Activated T-helper 1 cell treated with Interleukin-2 at 50 U/mL for 16 hours (primary cell): ENCODE measurements at regions not wholly inside any gene's neighbourhood (a gene's known extent, or its start where the extent isn't known, plus 50 kb on each side); places are given as distances from the start of the nearest gene placed in this dataset.
"Not testable (repeated sequence)": the region's sequence is repeated elsewhere in the genome, so short reads cannot be mapped to it uniquely, and the experiment has no call there.

Source experiments
- DNase-seq: peaks from one replicate; pipeline ENCODE4 v3.0.0-alpha.2; 2020; ENCODE audit warnings: low read depth

DNA sequence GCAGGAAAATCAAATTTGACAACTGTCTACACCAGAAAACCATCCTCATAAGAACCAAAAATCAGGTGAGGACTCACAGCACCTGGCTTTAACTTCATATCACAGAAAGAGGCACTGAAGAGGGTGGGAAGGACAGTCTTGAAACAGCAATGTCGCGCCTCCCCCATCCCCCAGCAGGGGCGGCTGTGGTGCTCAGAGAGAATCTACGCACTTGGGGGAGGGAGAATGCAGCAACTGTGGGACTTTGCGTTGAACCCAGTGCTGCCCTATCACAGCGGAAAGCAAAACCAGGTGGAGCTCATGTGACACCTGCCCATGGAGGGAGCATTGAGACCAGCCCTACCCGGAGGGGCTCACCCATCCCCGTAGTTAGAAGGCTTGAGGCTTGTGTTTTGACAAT is 191.8 kb downstream of the MSX2 start:
- no peak for DNase-seq

DNA sequence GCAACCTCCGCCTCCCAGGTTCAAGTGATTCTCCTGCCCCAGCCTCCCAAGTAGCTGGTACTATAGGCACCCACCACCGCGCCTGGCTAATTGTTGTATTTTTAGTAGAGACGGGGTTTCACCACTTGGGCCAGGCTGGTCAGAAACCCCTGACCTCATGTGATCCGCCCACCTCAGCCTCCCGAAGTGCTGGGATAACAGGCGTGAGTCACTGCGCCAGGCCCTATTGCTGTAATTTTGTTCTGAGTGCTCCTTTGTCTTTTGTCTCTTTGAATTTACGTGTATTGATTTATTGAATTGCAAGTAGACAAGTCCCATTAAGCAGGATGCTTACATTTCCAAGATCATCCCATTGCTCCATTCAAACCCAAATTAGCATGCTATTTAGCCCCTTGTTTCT is 186.7 kb downstream of the MSX2 start:
- DNase-seq, result no peak

DNA sequence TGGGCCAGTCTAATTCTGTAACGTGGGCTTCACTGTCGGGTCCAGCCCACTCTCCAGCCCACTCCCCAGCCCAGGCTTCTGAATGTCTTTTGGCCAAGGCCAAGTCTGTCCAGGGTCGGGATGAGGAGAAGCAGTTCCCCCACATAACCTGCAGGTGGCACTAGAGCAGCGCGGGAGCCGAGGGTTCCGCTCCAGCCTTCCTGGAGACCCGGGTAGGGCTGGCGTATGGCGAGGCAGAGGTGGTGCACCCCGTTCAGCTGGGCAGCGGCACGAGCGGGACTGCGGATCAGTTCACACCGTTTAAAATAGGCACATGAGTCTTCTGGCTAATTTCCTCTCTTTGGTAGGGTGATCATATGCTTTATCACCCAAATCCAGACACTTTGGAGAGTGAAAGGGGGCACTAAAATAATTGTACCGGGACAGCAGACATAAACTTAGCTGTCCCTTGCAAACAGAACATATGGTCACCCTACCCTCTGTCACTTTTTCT is 185.9 kb downstream of the MSX2 start:
- DNase-seq, result peak; percentile 26

DNA sequence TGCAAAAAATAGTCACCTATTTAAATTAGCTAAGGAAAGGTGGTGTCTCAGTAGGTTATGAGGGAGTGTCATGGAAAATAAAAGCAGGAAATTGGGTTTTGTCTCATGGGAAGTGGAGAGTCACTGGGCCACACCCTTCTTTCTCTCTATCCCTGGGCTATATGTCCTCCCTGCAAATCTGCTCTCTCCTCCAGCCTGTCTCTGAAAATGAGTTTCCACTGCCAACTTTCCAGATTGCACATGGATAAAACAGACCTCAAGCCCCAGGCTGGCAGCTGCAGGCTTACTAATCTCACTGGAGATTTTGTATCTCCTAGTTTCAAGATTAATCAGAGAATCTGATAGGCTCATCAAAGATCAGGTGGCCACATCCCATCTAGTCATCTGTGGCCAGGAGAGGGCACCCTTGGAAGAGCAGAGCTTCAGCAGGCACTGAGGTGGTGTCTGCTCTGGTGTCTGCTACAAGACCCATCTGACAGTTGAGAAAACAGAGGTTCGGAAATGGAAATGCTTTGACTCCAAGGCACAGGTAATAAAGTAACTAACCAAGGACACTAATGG is 178.9 kb downstream of the MSX2 start:
- no peak for DNase-seq

DNA sequence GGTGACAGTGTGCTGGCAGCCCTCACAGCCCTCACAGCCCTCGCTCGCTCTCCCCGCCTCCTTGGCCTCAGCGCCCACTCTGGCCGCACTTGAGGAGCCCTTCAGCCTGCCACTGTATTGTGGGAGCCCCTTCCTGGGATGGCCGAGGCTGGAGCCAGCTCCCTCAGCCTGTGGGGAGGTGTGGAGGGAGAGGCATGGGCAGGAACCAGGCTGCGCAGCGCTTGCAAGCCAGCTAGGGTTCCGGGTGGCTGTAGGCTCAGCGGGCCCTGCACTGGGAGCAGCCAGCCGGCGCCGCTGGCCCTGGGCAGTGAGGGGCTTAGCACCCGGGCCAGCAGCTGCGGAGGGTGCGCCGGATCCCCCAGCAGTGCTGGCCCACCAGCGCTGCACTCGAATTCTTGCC is 177.0 kb downstream of the MSX2 start:
- no peak for DNase-seq

DNA sequence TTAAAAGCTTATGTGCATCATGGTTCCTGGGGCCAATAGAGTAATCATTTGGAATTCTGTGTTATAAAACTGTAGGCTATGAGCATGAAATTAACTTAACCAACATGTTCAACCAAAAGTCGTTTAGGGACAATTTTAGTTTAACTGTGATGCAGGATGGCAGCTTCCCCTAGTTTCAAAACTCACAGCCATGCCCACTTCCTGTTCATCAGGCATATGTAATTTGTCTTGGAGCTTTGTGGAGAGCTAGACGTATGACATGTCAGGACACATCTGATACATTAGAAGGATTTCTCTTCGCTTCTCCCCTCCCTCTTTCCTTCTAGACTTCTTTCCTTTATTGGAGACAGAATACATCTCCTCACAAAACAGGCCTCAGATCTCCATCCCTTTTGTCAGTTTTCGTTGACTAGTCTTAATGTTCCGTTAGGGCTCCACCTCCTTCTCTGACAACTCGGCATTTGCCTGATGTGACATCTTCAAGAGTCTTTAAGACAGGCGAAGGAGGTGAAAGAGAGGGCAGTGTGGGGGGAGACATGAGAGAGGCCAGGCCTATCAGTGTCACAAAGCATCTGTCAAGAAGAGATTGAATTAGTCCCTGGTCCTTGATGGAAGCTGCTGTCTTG is 176.0 kb downstream of the MSX2 start:
- no peak for DNase-seq

GRCh38 chr5:174897281-174897950 is 173.0 kb downstream of the MSX2 start:
- no peak for DNase-seq

DNA sequence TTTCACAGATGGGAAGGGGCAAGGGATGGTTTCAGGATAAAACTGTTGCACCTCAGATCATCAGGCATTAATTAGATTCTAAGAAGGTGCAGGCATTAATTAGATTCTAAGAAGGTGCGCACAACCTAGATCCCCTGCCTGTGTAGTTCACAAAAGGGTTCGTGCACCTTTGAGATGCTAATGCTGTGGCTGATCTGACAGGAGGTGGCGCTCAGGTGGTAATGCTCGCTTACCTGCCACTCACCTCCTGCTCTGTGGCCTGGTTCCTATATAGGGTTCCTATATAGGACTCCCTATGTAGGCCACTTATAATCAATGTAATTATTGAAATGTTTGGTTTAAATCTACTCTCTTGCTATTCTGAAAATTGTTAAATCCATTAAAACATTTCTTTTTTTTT is 171.0 kb downstream of the MSX2 start:
- no peak for DNase-seq

DNA sequence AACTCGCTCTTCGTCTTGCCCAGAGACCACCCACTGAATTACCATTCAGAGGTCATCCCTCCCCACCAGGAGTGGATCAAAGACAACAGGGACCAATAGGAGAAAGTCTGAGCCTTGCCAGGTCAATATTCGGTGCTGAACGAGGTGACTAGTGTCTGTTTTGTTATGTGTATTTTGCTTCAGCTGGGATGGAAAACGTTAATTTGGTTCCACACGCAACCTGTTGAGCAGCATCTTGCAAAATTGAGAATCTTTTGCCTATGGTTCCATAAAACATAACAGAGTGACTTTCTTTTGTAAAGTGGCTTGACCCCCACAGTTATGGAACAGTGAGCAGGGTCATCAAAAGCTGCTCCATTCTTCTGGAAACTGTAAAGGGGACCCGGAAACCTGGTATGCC is 168.4 kb downstream of the MSX2 start:
- DNase-seq, result no peak

GRCh38 chr5:174880412-174881200 is 156.2 kb downstream of the MSX2 start:
- not testable (repeated sequence) for DNase-seq

- no peak for DNase-seq
Measured at GRCh38 chr5:174877987-174878386, 153.6 kb downstream of the MSX2 start.

GRCh38 chr5:174872271-174872670 is 147.9 kb downstream of the MSX2 start:
- DNase-seq, result no peak

- DNase-seq, result no peak
Measured at GRCh38 chr5:174852143-174852542, 127.8 kb downstream of the MSX2 start.

GRCh38 chr5:174850565-174851169 is 126.3 kb downstream of the MSX2 start:
- DNase-seq, result no peak

GRCh38 chr5:174849426-174849825 is 125.0 kb downstream of the MSX2 start:
- DNase-seq, result no peak

DNA sequence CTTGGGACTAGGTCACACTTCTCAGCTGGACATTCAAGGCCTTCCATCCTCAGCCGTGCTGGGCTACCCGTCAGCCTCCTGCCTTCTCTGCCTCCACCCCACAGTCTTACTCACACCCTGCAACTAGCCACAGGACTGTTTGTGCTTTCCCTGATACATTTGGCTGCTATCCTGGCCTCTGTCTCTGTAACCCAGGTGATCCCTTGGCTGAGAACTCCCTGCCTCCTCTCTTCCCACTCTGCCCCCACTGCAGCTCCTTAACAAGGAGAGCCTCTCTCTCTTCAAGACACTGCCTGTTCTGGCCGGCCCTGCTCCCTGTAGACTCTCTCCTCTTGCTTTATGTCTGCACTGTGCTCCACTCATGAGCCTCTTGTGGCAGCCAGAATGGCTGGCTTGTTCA is 120.6 kb downstream of the MSX2 start:
- no peak for DNase-seq

DNA sequence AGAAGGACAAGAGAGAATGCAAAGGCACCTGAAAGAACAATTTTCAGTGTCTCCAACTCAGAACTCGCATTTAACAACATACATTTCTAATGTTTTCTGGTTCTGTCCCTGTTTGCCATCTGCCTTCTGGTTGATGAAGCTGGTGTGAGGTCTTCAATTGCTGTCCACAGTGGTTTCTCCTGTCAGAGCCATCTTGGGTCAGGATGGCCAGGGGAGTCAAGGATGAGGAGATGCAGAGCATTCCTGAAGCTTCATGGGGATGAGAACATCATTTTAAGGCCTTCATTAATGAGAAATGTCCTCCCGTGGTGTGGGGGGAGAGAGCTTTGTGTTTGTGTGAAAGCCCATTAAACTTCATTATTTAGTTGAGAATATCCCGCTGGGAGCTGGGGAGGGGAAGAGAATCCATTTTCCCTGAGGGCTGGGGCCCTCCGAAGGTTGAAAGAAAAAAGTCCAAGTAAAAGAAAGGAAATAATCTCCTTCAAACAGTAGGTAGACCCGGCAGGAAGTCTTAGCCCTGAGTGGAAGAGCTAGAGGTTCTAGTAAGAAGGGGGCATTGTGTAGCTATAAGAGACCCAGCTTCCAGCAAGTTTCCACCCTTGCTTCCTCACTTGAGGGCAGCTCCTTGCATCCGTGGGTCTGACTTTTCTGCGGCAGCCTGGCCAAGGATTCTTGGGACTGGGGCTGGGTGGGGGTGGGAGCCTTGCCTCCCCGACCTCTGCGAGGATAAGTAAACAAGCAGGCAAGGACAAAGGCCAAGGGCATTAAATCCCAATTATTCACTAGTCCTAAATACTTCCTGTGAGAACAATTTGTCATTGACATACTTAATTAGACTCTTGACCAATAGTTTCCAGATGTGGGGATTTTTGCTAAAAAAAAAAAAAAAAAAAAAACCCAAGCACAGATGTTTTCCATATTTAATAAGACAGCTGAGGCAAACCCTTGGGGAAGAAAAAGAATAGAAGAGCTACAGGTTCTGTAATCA is 119.2 kb downstream of the MSX2 start:
- no peak for DNase-seq

DNA sequence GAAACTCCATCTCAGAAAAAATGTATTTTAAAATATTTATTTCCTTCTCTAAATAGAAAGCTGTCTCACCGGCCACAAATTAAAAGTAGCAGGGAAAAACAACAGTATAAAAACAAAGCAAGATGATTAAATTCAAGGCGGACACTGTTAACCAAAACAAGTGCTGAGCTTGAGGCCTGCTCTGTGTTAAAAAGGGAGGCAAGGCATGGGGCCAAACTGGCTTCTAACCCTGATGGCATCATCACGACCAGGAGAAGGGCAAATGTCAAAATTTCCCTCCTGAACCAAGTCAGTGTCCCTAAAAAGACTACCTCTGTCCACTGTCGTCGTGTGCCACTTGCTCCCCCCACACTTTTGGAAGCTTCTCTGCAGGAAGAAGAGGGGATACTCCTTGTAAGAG is 116.1 kb downstream of the MSX2 start:
- no peak for DNase-seq

GRCh38 chr5:174839196-174839595 is 114.8 kb downstream of the MSX2 start:
- no peak for DNase-seq

- DNase-seq, result no peak
Measured at GRCh38 chr5:174837919-174838902, 113.8 kb downstream of the MSX2 start.
